WTC11 (cell line): ENCODE measurements at regions not wholly inside any gene's neighbourhood (a gene's known extent, or its start where the extent isn't known, plus 50 kb on each side); places are given as distances from the start of the nearest gene placed in this dataset.

ENCODE experiments used
- ATAC-seq: fragments of 200-7000 bp; cut with Tn5 transposase; 2 replicates; pipeline ENCODE4 v1.10.0; 2021; ENCODE audit warnings: mild to moderate bottlenecking, moderate library complexity
- CTCF ChIA-PET: fragments of 300-600 bp; sonication (Branson Sonifier 250); formaldehyde crosslinking; loops from one replicate; lab custom pipeline; 2021; ENCODE audit warnings: antibody characterized with exemption; lab: Charles Lee
- POLR2A ChIA-PET: fragments of 350-600 bp; sonication (Branson Sonifier 250); formaldehyde crosslinking; loops from one replicate; lab custom pipeline; 2021; ENCODE audit warnings: antibody characterized with exemption; lab: Charles Lee
- DNase-seq: peaks from one replicate; pipeline ENCODE4 v3.0.0; 2021; ENCODE audit warnings: low spot score
- H3K27ac Mint-ChIP-seq: 2 replicates; pipeline ENCODE4 v1.8.0; 2021; ENCODE audit warnings: mixed read lengths
- H3K27me3 Mint-ChIP-seq: 2 replicates; pipeline ENCODE4 v1.8.0; 2021; ENCODE audit warnings: low read depth, mild to moderate bottlenecking, moderate library complexity, mixed read lengths
- H3K36me3 Mint-ChIP-seq: 2 replicates; pipeline ENCODE4 v1.8.0; 2021; ENCODE audit warnings: mixed read lengths
- H3K4me1 Mint-ChIP-seq: 2 replicates; pipeline ENCODE4 v1.8.0; 2022; ENCODE audit warnings: mixed read lengths
- H3K4me3 Mint-ChIP-seq: 2 replicates; pipeline ENCODE4 v1.8.0; 2021; ENCODE audit warnings: mild to moderate bottlenecking, moderate library complexity, mixed read lengths
- H3K9me3 Mint-ChIP-seq: 2 replicates; pipeline ENCODE4 v1.8.0; 2021; ENCODE audit warnings: mixed read lengths
- CREB1 ChIP-seq: sonication (generic); formaldehyde crosslinking; IDR thresholded peaks from 2 replicates; pipeline ENCODE4 v1.8.0; 2023; ENCODE audit warnings: mild to moderate bottlenecking, missing genetic modification reagents
- ESRRA ChIP-seq: sonication (generic); formaldehyde crosslinking; IDR thresholded peaks from 2 replicates; pipeline ENCODE4 v1.8.1; 2022; ENCODE audit warnings: mild to moderate bottlenecking, missing genetic modification reagents, borderline replicate concordance
- ETV6 ChIP-seq: sonication (generic); formaldehyde crosslinking; IDR thresholded peaks from 2 replicates; pipeline ENCODE4 v1.8.1; 2022; ENCODE audit warnings: mild to moderate bottlenecking, missing genetic modification reagents
- FOXK1 ChIP-seq: sonication (generic); formaldehyde crosslinking; IDR thresholded peaks from 2 replicates; pipeline ENCODE4 v1.8.0; 2022; ENCODE audit warnings: mild to moderate bottlenecking, moderate library complexity, missing genetic modification reagents
- GABPB1 ChIP-seq: sonication (generic); formaldehyde crosslinking; IDR thresholded peaks from 2 replicates; pipeline ENCODE4 v1.8.1; 2023; ENCODE audit warnings: mild to moderate bottlenecking, missing genetic modification reagents
- GTF2I ChIP-seq: fragments of 250-450 bp; sonication (Bioruptor Pico); conservative IDR thresholded peaks from 2 replicates; pipeline ENCODE4 v1.4.0; 2021; ENCODE audit warnings: mild to moderate bottlenecking
- JAZF1 ChIP-seq: fragments of 250-450 bp; sonication (Bioruptor Pico); IDR thresholded peaks from 2 replicates; pipeline ENCODE4 v1.9.0; 2021; ENCODE audit warnings: moderate library complexity, mild to moderate bottlenecking, inconsistent platforms
- JUN ChIP-seq: sonication (generic); formaldehyde crosslinking; IDR thresholded peaks from 2 replicates; pipeline ENCODE4 v1.8.0; 2023; ENCODE audit warnings: mild to moderate bottlenecking, missing genetic modification reagents
- NR2C2 ChIP-seq: sonication (generic); formaldehyde crosslinking; IDR thresholded peaks from 2 replicates; pipeline ENCODE4 v1.8.0; 2022; ENCODE audit warnings: mild to moderate bottlenecking, missing genetic modification reagents
- NR3C1 ChIP-seq: sonication (generic); formaldehyde crosslinking; conservative IDR thresholded peaks from 2 replicates; pipeline ENCODE4 v1.8.1; 2023; ENCODE audit warnings: low read depth, mild to moderate bottlenecking, missing genetic modification reagents
- OVOL2 ChIP-seq: fragments of 250-450 bp; sonication (Bioruptor Pico); IDR thresholded peaks from 2 replicates; pipeline ENCODE4 v1.9.0; 2021; ENCODE audit warnings: mild to moderate bottlenecking, borderline replicate concordance
- RORB ChIP-seq: fragments of 250-450 bp; sonication (Bioruptor Pico); IDR thresholded peaks from 2 replicates; pipeline ENCODE4 v1.9.0; 2021; ENCODE audit warnings: mild to moderate bottlenecking
- SMAD3 ChIP-seq: sonication (generic); formaldehyde crosslinking; IDR thresholded peaks from 2 replicates; pipeline ENCODE4 v1.8.0; 2022; ENCODE audit warnings: missing genetic modification reagents, mild to moderate bottlenecking, borderline replicate concordance
- SOX15 ChIP-seq: fragments of 250-450 bp; sonication (Bioruptor Pico); IDR thresholded peaks from 2 replicates; pipeline ENCODE4 v1.9.0; 2021; ENCODE audit warnings: mild to moderate bottlenecking
- STAT6 ChIP-seq: sonication (generic); formaldehyde crosslinking; conservative IDR thresholded peaks from 2 replicates; pipeline ENCODE4 v1.8.1; 2023; ENCODE audit warnings: mild to moderate bottlenecking, low read depth, missing genetic modification reagents, moderate library complexity
- TEAD4 ChIP-seq: sonication (generic); formaldehyde crosslinking; IDR thresholded peaks from 2 replicates; pipeline ENCODE4 v1.8.0; 2022; ENCODE audit warnings: mild to moderate bottlenecking, missing genetic modification reagents
- TP53 ChIP-seq: sonication (generic); formaldehyde crosslinking; IDR thresholded peaks from 2 replicates; pipeline ENCODE4 v1.8.1; 2023; ENCODE audit warnings: mild to moderate bottlenecking, missing genetic modification reagents
- ZNF425 ChIP-seq: fragments of 250-450 bp; sonication (Bioruptor Pico); conservative IDR thresholded peaks from 2 replicates; pipeline ENCODE4 v1.9.0; 2021; ENCODE audit warnings: mild to moderate bottlenecking
- ZNF671 ChIP-seq: fragments of 250-450 bp; sonication (Bioruptor Pico); IDR thresholded peaks from 2 replicates; pipeline ENCODE4 v1.8.0; 2021; ENCODE audit warnings: mild to moderate bottlenecking
- TF ChIP-seq, protein P1 (sequence below): sonication (generic); formaldehyde crosslinking; IDR thresholded peaks from 2 replicates; pipeline ENCODE4 v1.8.1; 2023; ENCODE audit warnings: mild to moderate bottlenecking, missing genetic modification reagents
- TF ChIP-seq, protein P2 (sequence below): fragments of 250-450 bp; sonication (Bioruptor Pico); IDR thresholded peaks from 2 replicates; pipeline ENCODE4 v2.1.2; 2022; ENCODE audit warnings: mild to moderate bottlenecking, moderate library complexity
- TF ChIP-seq, protein P3 (sequence below): fragments of 250-450 bp; sonication (Bioruptor Pico); IDR thresholded peaks from 2 replicates; pipeline ENCODE4 v1.8.0; 2021; ENCODE audit warnings: mild to moderate bottlenecking
- TF ChIP-seq, protein P4 (sequence below): sonication (generic); formaldehyde crosslinking; IDR thresholded peaks from 2 replicates; pipeline ENCODE4 v1.8.1; 2023; ENCODE audit warnings: mild to moderate bottlenecking, missing genetic modification reagents, moderate library complexity
- TF ChIP-seq, protein P5 (sequence below): sonication (generic); formaldehyde crosslinking; IDR thresholded peaks from 2 replicates; pipeline ENCODE4 v1.8.0; 2023; ENCODE audit warnings: missing genetic modification reagents, mild to moderate bottlenecking, borderline replicate concordance

DNA sequence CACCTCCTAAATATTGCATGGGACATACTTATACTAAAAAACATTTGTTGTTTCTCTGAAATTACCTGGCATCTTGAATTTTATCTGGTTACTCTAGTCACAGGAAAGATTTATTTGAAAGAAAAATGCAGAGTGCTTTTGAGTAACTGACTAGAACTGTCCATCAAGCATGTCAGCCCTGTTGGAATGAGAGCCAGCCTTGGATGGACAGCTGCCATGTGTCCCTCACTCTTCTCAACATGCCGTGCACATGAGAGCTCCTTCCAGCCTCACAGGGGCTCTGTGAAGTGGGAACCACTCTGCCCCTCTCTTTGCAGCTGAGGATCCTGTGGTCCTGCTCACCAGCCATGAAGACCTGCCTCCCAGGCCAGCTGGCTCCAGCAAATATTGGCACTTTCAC, 118.3 kb upstream of the SHH start:
- peaks cover 8% of the 10 kb centered on the region for H3K27me3 Mint-ChIP-seq
- peaks cover 63% of the 10 kb centered on the region for H3K9me3 Mint-ChIP-seq
- H3K4me1 Mint-ChIP-seq: no peaks in the 10 kb centered on the region
- no peak for TF ChIP-seq GABPB1
- TF ChIP-seq, protein P1, sequence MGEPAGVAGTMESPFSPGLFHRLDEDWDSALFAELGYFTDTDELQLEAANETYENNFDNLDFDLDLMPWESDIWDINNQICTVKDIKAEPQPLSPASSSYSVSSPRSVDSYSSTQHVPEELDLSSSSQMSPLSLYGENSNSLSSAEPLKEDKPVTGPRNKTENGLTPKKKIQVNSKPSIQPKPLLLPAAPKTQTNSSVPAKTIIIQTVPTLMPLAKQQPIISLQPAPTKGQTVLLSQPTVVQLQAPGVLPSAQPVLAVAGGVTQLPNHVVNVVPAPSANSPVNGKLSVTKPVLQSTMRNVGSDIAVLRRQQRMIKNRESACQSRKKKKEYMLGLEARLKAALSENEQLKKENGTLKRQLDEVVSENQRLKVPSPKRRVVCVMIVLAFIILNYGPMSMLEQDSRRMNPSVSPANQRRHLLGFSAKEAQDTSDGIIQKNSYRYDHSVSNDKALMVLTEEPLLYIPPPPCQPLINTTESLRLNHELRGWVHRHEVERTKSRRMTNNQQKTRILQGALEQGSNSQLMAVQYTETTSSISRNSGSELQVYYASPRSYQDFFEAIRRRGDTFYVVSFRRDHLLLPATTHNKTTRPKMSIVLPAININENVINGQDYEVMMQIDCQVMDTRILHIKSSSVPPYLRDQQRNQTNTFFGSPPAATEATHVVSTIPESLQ (CRISPR knock-in tag): no peak
- TF ChIP-seq GTF2I: no peak
- no peak for TF ChIP-seq CREB1 (CRISPR knock-in tag)
- no peak for TF ChIP-seq ETV6 (CRISPR knock-in tag)
- TF ChIP-seq ZNF671 (CRISPR knock-in tag): no peak
- no peak for TF ChIP-seq FOXK1 (CRISPR knock-in tag)
- no peak for TF ChIP-seq SOX15
- TF ChIP-seq TEAD4 (CRISPR knock-in tag): no peak
- no peak for TF ChIP-seq OVOL2
- TF ChIP-seq NR3C1 (CRISPR knock-in tag): no peak
- TF ChIP-seq, protein P2, sequence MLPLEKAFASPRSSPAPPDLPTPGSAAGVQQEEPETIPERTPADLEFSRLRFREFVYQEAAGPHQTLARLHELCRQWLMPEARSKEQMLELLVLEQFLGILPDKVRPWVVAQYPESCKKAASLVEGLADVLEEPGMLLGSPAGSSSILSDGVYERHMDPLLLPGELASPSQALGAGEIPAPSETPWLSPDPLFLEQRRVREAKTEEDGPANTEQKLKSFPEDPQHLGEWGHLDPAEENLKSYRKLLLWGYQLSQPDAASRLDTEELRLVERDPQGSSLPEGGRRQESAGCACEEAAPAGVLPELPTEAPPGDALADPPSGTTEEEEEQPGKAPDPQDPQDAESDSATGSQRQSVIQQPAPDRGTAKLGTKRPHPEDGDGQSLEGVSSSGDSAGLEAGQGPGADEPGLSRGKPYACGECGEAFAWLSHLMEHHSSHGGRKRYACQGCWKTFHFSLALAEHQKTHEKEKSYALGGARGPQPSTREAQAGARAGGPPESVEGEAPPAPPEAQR (CRISPR knock-in tag): no peak
- TF ChIP-seq RORB (CRISPR knock-in tag): no peak
- TF ChIP-seq TP53: no peak
- TF ChIP-seq JUN (CRISPR knock-in tag): no peak
- no peak for TF ChIP-seq STAT6 (CRISPR knock-in tag)
- no peak for TF ChIP-seq JAZF1
- TF ChIP-seq, all 79 proteins: peak for 0
- POLR2A ChIA-PET: no interaction called here
- ATAC-seq (no peak), DNase-seq (no peak)
- Mint-ChIP-seq H3K27ac (no peak overlapping the region), H3K4me3 (no peak overlapping the region), H3K36me3 (peaks cover 46% of the 10 kb centered on the region)
- CTCF ChIA-PET: no interaction called here

- no peak overlapping the region for H3K4me3 Mint-ChIP-seq
- H3K36me3 Mint-ChIP-seq: peaks cover 43% of the 10 kb centered on the region
- H3K27me3 Mint-ChIP-seq: peaks cover 4% of the 10 kb centered on the region
- H3K4me1 Mint-ChIP-seq: no peaks in the 10 kb centered on the region
- ChIA-PET CTCF (no interaction called here), POLR2A (no interaction called here)
- peaks cover 63% of the 10 kb centered on the region for H3K9me3 Mint-ChIP-seq
- ATAC-seq (no peak), DNase-seq (no peak)
- H3K27ac Mint-ChIP-seq: no peak overlapping the region
- TF ChIP-seq SMAD3 (CRISPR knock-in tag) (no peak), ZNF425 (no peak), NR2C2 (CRISPR knock-in tag) (no peak), ESRRA (CRISPR knock-in tag) (no peak), SOX15 (no peak), RORB (CRISPR knock-in tag) (no peak)
- TF ChIP-seq, protein P3, sequence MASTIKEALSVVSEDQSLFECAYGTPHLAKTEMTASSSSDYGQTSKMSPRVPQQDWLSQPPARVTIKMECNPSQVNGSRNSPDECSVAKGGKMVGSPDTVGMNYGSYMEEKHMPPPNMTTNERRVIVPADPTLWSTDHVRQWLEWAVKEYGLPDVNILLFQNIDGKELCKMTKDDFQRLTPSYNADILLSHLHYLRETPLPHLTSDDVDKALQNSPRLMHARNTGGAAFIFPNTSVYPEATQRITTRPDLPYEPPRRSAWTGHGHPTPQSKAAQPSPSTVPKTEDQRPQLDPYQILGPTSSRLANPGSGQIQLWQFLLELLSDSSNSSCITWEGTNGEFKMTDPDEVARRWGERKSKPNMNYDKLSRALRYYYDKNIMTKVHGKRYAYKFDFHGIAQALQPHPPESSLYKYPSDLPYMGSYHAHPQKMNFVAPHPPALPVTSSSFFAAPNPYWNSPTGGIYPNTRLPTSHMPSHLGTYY: no peak
- TF ChIP-seq, protein P4, sequence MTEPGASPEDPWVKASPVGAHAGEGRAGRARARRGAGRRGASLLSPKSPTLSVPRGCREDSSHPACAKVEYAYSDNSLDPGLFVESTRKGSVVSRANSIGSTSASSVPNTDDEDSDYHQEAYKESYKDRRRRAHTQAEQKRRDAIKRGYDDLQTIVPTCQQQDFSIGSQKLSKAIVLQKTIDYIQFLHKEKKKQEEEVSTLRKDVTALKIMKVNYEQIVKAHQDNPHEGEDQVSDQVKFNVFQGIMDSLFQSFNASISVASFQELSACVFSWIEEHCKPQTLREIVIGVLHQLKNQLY (CRISPR knock-in tag): no peak
- TF ChIP-seq, protein P5, sequence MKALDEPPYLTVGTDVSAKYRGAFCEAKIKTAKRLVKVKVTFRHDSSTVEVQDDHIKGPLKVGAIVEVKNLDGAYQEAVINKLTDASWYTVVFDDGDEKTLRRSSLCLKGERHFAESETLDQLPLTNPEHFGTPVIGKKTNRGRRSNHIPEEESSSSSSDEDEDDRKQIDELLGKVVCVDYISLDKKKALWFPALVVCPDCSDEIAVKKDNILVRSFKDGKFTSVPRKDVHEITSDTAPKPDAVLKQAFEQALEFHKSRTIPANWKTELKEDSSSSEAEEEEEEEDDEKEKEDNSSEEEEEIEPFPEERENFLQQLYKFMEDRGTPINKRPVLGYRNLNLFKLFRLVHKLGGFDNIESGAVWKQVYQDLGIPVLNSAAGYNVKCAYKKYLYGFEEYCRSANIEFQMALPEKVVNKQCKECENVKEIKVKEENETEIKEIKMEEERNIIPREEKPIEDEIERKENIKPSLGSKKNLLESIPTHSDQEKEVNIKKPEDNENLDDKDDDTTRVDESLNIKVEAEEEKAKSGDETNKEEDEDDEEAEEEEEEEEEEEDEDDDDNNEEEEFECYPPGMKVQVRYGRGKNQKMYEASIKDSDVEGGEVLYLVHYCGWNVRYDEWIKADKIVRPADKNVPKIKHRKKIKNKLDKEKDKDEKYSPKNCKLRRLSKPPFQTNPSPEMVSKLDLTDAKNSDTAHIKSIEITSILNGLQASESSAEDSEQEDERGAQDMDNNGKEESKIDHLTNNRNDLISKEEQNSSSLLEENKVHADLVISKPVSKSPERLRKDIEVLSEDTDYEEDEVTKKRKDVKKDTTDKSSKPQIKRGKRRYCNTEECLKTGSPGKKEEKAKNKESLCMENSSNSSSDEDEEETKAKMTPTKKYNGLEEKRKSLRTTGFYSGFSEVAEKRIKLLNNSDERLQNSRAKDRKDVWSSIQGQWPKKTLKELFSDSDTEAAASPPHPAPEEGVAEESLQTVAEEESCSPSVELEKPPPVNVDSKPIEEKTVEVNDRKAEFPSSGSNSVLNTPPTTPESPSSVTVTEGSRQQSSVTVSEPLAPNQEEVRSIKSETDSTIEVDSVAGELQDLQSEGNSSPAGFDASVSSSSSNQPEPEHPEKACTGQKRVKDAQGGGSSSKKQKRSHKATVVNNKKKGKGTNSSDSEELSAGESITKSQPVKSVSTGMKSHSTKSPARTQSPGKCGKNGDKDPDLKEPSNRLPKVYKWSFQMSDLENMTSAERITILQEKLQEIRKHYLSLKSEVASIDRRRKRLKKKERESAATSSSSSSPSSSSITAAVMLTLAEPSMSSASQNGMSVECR (CRISPR knock-in tag): no peak
These were observed 117.8 kb upstream of the SHH start for GRCh38 chr7:155930061-155930460.
